Stimulated activated memory B cell treated with anti-CD40 and anti-IgM and Interleukin-4, amounts not matched to agents 10 μg/mL and 1 μg/mL and 100 μg/mL, for 72 hours (primary cell): ENCODE measurements at regions not wholly inside any gene's neighbourhood (a gene's known extent, or its start where the extent isn't known, plus 50 kb on each side); places are given as distances from the start of the nearest gene placed in this dataset.

ENCODE experiments used
- ATAC-seq: fragments of 150-1000 bp; cut with Tn5 transposase; 2 replicates; pipeline ENCODE4 v1.10.0; 2021
- H3K27ac Mint-ChIP-seq: one replicate; pipeline ENCODE4 v1.8.0; 2022; ENCODE audit warnings: mild to moderate bottlenecking, mixed read lengths
- H3K27me3 Mint-ChIP-seq: one replicate; pipeline ENCODE4 v1.8.0; 2022; ENCODE audit warnings: mixed read lengths
- H3K36me3 Mint-ChIP-seq: one replicate; pipeline ENCODE4 v1.8.0; 2022; ENCODE audit warnings: mixed read lengths
- H3K4me1 Mint-ChIP-seq: one replicate; pipeline ENCODE4 v1.8.0; 2022; ENCODE audit warnings: mixed read lengths
- H3K4me3 Mint-ChIP-seq: one replicate; pipeline ENCODE4 v1.8.0; 2022; ENCODE audit warnings: mild to moderate bottlenecking, moderate library complexity, mixed read lengths
- H3K9me3 Mint-ChIP-seq: one replicate; pipeline ENCODE4 v1.8.0; 2022; ENCODE audit warnings: mixed read lengths

DNA sequence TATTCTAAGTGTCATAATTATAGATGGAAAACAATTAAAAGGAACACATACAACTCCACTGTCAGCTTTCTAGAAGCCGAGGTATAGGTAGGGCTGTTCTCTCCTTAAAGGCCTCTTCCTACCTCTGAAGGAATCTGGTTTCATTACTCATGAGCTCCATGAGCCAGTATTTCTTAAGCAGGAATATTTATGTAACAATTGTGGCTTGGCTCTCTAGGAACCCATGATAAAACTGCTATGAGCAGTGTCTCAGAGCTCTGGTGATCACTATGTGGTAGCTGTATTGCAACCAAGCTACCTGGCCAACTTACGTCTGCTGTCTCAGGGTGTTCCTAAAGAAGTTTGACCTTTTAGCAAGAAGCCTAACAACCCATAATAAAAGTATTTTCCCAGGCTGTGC is 157.7 kb downstream of the CEP120 start:
- Mint-ChIP-seq H3K4me3 (no peak overlapping the region), H3K36me3 (no peaks in the 10 kb centered on the region), H3K4me1 (no peaks in the 10 kb centered on the region), H3K9me3 (no peaks in the 10 kb centered on the region), H3K27ac (no peak overlapping the region), H3K27me3 (peaks cover 8% of the 10 kb centered on the region)
- no peak for ATAC-seq

DNA sequence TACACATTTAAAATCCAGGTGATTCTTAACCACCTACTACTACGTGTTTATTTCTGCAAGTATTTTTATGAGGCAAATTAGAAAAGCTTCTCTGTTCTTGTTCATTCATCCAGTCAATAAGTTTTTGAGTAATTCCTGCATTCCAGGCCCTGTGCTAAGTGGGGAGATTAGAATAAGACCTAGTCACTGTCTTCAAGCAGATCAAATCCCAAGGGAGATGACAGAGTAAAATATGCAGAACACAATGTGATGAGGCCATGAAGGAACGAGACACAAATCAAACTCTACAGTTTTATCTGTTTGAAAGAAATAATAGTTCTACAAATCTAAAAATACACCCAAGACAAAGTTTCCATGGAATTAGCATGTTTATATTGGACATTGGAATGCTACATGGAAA is 158.8 kb downstream of the CEP120 start:
- H3K9me3 Mint-ChIP-seq: no peaks in the 10 kb centered on the region
- no peaks in the 10 kb centered on the region for H3K4me1 Mint-ChIP-seq
- ATAC-seq: no peak
- H3K4me3 Mint-ChIP-seq: no peak overlapping the region
- H3K36me3 Mint-ChIP-seq: no peaks in the 10 kb centered on the region
- H3K27ac Mint-ChIP-seq: no peak overlapping the region
- H3K27me3 Mint-ChIP-seq: peaks cover 15% of the 10 kb centered on the region

- Mint-ChIP-seq H3K4me1 (no peaks in the 10 kb centered on the region), H3K9me3 (no peaks in the 10 kb centered on the region), H3K4me3 (no peak overlapping the region), H3K27me3 (peaks cover 15% of the 10 kb centered on the region), H3K36me3 (no peaks in the 10 kb centered on the region), H3K27ac (no peak overlapping the region)
- ATAC-seq: no peak
Observed at GRCh38 chr5:123263859-123264258, 159.3 kb downstream of the CEP120 start.

- Mint-ChIP-seq H3K4me1 (no peaks in the 10 kb centered on the region), H3K4me3 (no peak overlapping the region), H3K36me3 (no peaks in the 10 kb centered on the region), H3K9me3 (peaks cover 6% of the 10 kb centered on the region), H3K27ac (no peak overlapping the region), H3K27me3 (peaks cover 24% of the 10 kb centered on the region)
- ATAC-seq: no peak
Observed at GRCh38 chr5:123262216-123262823, 160.9 kb downstream of the CEP120 start.

DNA sequence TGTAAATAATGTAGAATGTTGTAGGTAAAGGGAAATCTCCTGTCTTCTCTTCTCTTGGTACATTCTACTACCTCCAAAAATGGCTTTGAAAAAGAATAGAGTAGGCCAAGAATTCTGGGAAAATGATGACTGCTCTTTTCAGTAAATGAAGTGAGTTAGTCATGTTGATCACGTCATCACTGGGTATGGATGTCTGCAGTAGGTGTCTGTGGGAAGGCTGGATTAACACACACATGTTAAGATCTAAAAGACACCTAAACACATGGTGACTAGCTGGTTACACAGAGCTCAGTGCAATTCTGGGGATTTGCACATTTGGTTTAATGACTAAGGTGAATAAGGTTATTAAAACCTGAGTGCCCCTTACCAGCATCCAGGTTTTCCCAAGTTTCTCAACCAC is 161.5 kb downstream of the CEP120 start:
- Mint-ChIP-seq H3K36me3 (no peaks in the 10 kb centered on the region), H3K27me3 (peaks cover 24% of the 10 kb centered on the region), H3K4me1 (no peaks in the 10 kb centered on the region), H3K4me3 (no peak overlapping the region), H3K9me3 (peaks cover 10% of the 10 kb centered on the region), H3K27ac (no peak overlapping the region)
- ATAC-seq: no peak

GRCh38 chr5:123249446-123249845 is 160.4 kb downstream of the PRDM6 start:
- peaks cover 6% of the 10 kb centered on the region for H3K9me3 Mint-ChIP-seq
- no peak overlapping the region for H3K27ac Mint-ChIP-seq
- H3K36me3 Mint-ChIP-seq: no peaks in the 10 kb centered on the region
- H3K27me3 Mint-ChIP-seq: peaks cover 9% of the 10 kb centered on the region
- no peak overlapping the region for H3K4me3 Mint-ChIP-seq
- H3K4me1 Mint-ChIP-seq: no peaks in the 10 kb centered on the region
- ATAC-seq: no peak

DNA sequence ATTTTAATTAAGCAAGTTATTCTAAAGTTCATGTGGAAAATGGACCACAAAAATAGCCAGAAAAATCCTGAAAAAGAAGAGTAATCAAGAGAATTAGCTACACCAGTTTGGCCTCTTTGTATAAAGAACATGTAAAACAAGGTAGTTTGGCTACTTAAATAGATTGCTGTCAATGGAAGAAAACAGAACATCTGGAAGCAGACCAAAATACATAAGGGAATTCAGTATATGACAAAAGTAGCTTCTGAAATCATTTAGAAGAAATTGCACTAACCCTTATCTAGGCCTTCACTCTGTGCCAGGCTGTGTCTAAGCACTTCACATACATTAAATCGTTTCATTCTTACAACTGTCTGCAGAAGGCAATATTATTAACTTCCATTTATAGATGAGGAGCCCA is 156.6 kb downstream of the PRDM6 start:
- H3K4me1 Mint-ChIP-seq: no peaks in the 10 kb centered on the region
- peaks cover 36% of the 10 kb centered on the region for H3K27me3 Mint-ChIP-seq
- ATAC-seq: no peak
- H3K27ac Mint-ChIP-seq: no peak overlapping the region
- no peak overlapping the region for H3K4me3 Mint-ChIP-seq
- no peaks in the 10 kb centered on the region for H3K36me3 Mint-ChIP-seq
- H3K9me3 Mint-ChIP-seq: peaks cover 3% of the 10 kb centered on the region

DNA sequence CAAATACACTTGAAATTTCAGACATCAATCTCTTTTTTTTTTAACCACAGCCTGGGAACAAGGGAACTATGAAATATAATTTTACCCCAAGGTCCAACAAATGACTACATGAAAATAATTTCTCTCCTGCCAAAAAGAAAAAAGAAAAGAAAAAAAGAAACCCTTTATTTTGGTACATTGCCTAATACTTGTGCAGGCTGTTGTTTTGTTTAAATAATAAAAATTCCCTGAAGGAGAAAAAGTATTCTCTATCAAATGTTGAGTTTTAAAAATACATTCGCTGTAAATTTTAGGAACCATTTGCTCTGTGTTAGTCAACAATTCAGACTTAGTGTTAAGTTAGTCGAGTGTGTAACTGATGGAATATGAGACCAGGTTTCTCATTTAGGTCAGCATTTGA is 155.4 kb downstream of the PRDM6 start:
- Mint-ChIP-seq H3K36me3 (no peaks in the 10 kb centered on the region), H3K4me3 (no peak overlapping the region), H3K9me3 (peaks cover 3% of the 10 kb centered on the region), H3K27ac (no peak overlapping the region), H3K4me1 (no peaks in the 10 kb centered on the region), H3K27me3 (peaks cover 36% of the 10 kb centered on the region)
- ATAC-seq: no peak
